GM18909 (cell line): ENCODE measurements at regions not wholly inside any gene's neighbourhood (a gene's known extent, or its start where the extent isn't known, plus 50 kb on each side); places are given as distances from the start of the nearest gene placed in this dataset.
"Not testable (repeated sequence)": the region's sequence is repeated elsewhere in the genome, so short reads cannot be mapped to it uniquely, and the experiment has no call there.

Experiments
- ATAC-seq: cut with Tn5 transposase; IDR thresholded peaks from one replicate; pipeline ENCODE4 v1.9.1; 2021; ENCODE audit warnings: mild to moderate bottlenecking; ENCODE audit not compliant: unreplicated experiment, poor library complexity

GRCh38 chr2:67733517-67733916 lies 329.3 kb downstream of the C1D start:
- ATAC-seq = no peak

DNA sequence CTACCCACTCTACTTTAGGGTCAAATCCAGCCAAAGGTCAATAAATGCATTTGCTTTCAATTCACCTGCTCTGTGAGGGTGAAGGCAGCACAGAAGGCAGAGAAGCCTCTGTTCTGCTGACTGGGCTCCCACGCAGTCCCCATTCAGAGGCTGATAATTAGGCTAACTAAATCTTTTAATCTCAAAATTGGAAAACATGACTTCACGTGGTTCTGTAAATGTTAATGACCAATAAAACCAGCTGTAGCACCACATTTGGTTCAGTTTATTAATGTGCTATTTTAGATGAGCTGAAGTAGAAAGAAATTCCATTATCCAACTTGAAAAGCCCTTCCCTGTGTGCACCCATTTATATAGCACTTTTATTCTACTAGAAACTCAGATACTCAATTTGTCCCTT lies 310.6 kb downstream of the C1D start:
- ATAC-seq = no peak

DNA sequence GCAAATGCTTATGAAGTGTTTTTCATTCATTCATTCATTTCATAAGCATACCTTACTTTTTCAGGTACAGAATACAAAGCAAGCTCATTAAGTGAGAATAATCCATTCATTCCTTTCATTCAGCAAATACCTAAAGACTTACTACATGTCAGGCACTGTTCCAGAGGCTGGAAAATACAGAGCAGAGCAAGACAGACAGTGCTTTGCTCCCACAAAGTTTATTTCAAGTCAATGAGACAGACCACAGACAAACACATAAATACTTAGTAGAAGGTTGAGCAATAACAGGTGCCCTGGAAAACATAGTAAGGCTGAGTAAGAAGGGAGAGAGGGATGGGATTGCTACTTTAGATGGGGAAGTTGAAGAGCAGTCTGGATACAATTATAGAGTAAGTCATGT lies 309.8 kb downstream of the C1D start:
- no peak for ATAC-seq

DNA sequence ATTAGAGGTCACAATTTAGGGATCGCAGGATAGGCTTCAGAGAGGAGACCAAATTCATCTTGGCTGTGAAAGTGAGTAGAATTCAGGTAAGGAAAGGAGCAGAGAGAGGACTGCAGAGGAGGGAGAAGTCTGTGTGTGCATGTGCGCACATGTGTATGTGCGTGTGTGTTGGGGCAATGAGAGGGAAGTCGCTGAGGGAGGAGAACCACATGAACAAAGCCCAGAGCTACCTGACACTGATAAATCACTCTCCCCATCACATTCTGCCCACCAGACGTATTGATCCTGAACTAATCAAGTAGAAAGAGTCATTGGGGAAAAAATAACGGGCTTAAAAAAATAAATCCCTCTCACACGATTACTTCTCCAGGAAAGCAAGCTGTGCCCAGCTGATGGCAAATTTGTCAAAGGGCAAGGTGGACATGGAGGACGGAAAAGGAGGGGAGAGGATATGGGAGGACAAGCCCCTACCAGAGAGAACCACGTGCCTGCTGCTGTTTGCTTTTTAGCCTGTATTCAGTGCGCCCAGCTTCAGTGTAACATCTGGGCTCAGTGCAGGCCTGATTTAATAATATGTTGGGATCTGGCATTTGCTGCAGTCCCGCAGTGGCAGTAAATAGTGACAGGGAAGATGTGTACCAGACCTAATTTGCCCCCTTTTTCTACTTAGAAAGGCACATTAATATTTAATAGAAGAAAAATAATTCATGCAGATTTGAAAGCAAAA lies 307.5 kb downstream of the C1D start:
- ATAC-seq = no peak

- ATAC-seq = no peak
Observed at GRCh38 chr2:67760995-67761394, 301.8 kb downstream of the C1D start.

DNA sequence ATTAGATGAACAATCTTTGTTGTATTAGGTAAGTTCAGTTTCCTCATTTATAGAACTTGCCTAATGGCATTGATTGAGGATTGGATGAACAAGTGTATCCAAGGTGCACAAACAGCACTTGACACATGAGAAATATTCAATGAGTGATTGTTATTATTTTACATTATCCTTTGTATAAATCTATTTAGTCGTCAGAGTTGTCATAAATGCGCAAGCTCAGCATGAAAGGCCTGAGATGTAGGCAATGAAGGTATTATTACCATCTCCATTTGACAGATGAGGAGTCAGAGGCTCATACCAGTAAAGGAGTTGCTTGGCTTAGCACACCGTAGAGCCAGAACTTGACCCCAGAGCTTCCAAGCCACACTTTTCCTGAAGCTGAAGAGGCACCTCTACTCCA lies 291.4 kb downstream of the C1D start:
- ATAC-seq = no peak

GRCh38 chr2:67772216-67773170 lies 290.3 kb downstream of the C1D start:
- ATAC-seq = no peak

DNA sequence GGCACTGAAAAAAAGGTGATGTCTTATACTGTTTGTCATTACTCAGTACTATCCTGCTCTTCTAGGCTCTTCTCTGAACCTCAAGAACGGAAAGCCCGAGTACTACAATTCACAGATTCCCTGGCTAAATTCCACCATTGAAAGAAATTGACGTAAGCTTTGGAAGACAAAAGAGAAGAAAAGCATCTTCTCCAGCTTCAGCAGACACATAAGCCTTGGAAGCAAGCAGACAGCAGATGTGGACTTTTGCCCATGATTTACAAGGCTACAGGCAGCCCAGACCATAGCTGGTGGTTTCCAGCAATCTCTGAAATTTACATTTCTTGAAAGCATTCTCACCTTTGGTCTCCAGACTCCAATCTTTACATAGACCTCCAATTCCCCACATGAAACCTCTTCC lies 289.0 kb downstream of the C1D start:
- no peak for ATAC-seq

DNA sequence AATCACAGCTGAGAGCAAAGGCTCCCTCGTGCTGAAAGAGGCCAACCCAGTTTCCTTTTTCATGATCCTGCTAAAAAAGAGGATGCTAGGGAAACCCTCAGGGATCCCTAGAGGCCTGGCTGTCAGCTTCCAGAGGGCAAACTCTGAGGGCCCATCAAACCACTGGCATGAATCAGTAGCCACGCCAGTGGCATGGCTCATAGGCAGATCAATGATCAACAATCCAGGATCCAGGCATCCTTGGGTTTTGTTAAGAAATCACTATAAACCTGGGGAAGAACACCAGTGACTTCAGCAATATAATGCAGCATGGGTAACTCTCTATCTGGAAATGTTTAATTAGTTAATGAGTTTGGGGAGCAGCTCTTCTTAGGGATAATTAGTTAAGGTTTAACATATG lies 286.5 kb downstream of the C1D start:
- no peak for ATAC-seq

GRCh38 chr2:67777010-67777409 lies 285.8 kb downstream of the C1D start:
- no peak for ATAC-seq

DNA sequence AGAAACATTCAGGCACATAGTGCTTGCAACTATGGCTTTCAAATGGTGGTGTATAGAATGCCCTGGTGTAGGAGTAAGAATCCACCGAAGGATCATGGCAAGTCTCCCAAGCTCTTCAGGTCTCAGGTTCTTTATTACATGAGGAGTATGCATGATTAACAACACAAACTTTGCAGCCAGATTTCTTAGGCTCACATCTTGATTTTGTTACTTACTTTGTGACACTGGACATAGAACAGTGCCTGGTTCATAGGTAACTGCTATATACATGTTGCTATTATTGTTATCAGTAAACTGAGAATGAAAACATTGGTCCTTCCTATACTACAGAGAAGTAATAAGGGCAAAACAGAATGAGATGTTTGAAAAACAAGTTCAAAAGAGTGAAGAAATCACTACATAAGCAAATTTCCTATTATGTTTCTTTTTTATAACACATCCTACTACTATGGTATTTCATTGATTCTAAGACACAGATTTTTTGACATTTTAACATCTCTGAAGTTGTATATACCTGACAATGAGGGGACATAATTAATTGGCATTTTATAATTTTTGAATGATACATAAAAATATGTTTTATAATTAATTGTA lies 284.9 kb downstream of the C1D start:
- ATAC-seq = no peak

DNA sequence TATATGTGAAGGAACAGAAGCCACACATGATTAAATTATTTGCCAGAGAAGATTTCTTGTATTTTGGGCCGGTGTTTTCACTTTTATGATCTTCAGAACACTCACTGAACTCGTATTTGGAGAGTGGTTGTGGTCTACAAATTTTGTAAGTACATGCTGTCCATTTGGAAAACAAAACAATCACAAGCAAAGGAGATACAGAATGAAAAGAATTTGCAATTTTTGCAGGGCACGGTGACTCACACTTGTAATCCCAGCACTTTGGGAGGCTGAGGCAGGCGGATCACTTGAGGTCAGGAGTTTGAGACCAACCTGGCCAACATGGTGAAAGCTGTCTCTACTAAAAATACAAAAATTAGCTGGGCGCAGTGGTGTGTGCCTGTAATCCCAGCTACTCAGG lies 282.0 kb downstream of the C1D start:
- not testable (repeated sequence) for ATAC-seq

DNA sequence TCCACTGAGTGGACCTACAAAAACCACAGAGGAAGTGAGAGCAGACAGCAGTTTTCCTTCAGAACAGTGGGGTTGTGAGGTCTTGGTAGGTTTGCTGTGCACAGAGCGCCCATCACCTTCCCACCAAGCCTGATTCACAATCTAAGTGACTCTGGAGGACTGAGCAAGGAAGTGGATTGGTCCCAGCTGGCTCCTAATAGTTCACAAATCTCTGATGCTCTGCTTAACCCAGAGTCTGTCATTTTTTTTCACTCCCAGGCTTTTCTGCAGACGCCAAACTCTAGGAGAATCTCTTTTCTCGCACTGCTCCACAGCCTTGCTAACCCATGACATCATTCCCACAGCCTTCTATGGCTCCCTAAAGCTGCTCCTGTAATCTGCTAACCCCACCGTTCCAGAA lies 280.4 kb downstream of the C1D start:
- ATAC-seq = no peak

DNA sequence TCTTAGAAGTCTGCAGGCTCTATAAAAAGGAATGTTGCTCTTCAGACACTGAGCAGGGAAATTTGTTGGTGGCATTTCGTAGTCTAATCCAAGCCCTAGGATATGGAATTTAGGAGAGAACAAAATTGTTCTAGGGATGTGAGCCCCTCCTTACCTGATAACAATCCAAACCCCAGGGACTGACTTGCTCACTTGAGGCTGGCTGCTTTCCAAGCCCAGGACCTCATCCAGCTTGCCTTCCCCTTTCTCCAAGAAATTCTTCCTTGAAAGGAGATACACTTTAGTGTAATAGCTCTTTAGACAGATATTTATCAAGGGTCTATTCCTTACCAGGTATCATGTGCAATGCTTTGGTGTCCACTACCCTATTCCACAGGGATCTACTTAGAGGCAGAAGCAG lies 279.8 kb downstream of the C1D start:
- ATAC-seq = no peak

GRCh38 chr2:67790622-67791021 lies 272.2 kb downstream of the C1D start:
- ATAC-seq = no peak

GRCh38 chr2:67792191-67792590 lies 270.6 kb downstream of the C1D start:
- no peak for ATAC-seq

DNA sequence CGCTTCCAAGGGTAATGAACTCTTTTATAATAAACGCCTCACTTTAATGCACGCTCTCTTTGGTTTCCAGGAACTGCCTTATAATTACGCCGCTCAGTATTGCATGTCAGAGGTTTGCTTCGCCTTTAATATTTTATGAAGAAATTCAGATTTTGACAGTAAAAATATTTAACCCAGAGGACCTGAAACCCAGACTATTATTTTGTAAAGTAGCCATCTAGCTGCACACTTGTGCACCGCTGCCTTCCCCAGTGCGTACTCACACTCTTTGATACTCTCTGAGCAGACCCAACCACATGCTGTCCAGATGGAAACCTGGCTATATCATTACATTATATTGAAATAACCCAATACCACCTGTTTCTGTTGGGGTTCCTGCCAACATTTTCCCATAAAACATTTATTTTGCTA lies 270.1 kb downstream of the C1D start:
- no peak for ATAC-seq

DNA sequence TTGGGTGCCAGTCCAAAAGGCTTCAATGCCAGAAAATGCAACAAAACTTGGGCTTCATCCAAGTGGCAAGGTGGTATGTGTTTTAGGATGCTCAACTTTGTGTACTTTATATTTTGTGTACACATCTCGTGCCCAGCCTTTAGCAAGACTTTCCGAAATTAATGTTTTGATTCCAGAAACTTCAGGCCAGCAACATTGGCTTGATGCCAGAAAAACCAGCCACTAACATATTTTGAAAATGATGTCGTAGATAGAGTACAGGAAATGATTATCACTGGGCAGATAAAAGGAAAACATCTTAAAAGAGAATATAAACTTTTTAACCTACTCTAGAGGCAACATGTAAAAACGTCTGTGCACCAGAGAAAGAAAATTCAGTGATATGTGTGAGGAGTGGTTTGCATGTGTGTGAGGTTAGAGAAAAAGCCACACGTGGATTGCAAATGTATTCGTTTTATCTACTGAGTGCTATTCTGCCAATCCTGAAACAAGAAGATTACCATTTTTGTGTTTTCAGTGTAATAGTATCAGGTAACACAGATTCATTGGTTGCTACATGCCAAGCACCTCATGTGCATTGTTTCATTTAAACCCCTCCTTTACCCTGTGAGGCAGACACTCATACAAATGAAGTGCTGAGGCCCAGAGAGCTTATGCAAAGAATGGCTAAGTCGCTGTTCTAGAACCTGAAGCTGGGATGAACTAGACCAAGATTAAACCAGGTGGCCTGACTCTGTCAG lies 264.8 kb downstream of the C1D start:
- no peak for ATAC-seq

GRCh38 chr2:67798541-67799160 lies 264.2 kb downstream of the C1D start:
- ATAC-seq = no peak

DNA sequence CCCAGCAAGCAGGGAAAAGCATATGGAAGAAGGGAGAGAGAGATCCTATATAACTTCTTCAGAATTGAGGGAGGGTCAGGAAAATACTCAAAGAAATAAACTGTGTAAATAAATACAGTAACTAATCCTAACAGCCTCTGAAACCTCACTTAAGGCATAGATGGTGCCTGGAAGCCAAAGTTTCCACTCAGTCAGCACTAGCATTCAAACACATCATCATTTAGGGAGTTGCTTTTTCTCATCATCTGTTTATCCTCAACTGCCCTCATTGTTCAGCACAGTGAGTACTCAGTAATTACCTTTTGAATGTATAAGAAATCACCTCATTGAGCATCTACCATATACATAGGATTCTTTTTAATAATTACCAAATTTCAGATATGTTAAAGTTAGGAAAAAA lies 262.9 kb downstream of the C1D start:
- ATAC-seq = no peak
